GM23248 (cell line): ENCODE measurements at regions not wholly inside any gene's neighbourhood (a gene's known extent, or its start where the extent isn't known, plus 50 kb on each side); places are given as distances from the start of the nearest gene placed in this dataset.

ENCODE experiments used
- EZH2 ChIP-seq: fragments of 200-600 bp; sonication (generic); IDR thresholded peaks from 2 replicates; pipeline ENCODE4 v1.6.1; 2018; ENCODE audit warnings: antibody characterized with exemption, mild to moderate bottlenecking; ENCODE audit not compliant: insufficient read depth, poor library complexity, severe bottlenecking
- EZH2phosphoT487 ChIP-seq: fragments of 200-600 bp; sonication (generic); IDR thresholded peaks from 2 replicates; pipeline ENCODE4 v1.6.1; 2018; ENCODE audit warnings: antibody characterized with exemption, moderate library complexity, mild to moderate bottlenecking, low read depth; ENCODE audit not compliant: insufficient read depth

DNA sequence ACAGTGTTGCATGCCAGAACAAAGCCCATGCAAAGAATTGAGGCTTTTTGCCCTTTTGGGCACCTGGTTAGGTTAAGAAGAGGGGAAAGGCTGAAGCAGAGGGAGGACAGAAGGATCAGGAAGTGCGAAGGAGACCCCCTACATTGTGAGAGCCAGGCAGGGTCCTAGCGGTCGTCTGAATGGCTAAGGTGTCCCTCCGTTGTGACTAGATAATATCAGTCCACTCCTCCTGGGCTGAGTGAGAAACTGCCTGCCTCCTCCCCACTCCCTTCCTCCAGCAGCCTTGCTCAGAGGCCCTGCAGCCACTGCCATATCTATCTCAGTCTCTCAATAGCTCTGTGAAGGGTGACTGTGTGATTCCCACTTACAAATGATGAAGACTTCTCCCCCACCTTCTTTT, 75.1 kb downstream of the WSB1 start:
- no peak for TF ChIP-seq EZH2phosphoT487
- TF ChIP-seq EZH2 = no peak
